ENCODE measurements at regions not wholly inside any gene's neighbourhood (a gene's known extent, or its start where the extent isn't known, plus 50 kb on each side); places are given as distances from the start of the nearest gene placed in this dataset. TPM values are rescaled to one million over a fixed set of nuclear protein-coding genes. Genes with fewer than 3 reads are reported as not detected.

DNA sequence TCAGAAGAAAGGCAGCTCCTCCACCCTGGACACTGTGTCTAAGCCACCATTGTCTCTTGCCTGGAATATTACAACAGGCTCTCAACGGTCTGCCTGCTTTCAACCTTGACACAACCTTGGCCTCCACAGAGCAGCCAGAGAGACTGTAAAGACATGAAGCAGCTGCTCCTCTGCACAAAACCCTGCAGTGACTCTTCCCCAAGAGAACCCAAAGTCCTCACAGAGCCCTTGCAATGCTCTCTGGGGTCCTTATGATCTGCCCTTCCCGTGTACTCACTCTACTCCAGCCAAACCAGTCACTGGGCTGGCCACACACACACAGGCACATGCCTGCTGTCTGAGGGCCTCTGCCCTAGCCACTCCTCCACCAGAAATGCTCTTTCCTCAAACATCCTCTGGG, 75.9 kb upstream of the CPEB2 start:
- TF ChIP-seq, protein P1, sequence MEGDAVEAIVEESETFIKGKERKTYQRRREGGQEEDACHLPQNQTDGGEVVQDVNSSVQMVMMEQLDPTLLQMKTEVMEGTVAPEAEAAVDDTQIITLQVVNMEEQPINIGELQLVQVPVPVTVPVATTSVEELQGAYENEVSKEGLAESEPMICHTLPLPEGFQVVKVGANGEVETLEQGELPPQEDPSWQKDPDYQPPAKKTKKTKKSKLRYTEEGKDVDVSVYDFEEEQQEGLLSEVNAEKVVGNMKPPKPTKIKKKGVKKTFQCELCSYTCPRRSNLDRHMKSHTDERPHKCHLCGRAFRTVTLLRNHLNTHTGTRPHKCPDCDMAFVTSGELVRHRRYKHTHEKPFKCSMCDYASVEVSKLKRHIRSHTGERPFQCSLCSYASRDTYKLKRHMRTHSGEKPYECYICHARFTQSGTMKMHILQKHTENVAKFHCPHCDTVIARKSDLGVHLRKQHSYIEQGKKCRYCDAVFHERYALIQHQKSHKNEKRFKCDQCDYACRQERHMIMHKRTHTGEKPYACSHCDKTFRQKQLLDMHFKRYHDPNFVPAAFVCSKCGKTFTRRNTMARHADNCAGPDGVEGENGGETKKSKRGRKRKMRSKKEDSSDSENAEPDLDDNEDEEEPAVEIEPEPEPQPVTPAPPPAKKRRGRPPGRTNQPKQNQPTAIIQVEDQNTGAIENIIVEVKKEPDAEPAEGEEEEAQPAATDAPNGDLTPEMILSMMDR (IDR thresholded peaks at IDR 0.05): no peak
- DNase-seq (ENCODE audit: low spot score) (no peak), ATAC-seq (ENCODE audit: low FRiP score) (no peak)

DNA sequence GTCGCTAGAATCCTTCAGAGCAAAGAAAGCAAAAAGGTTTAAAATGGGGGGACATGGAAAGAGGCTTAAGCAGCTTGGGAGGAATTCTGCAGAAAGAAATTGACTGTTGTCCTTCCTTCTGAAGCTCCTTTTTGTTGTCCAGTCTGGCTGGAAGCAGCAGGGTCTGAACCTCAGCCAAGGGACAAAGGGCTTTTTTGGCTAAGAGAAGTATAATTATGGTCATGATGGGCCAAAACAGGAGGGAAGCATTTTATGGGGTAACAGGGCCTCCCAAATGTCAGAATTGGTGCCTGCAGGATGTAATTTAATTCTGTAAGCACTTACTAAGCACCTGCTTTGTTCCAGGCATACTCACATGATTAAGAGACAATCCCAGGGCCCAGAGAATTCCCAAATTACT, 74.2 kb upstream of the CPEB2 start:
- no peak for ATAC-seq (ENCODE audit: low FRiP score)
- TF ChIP-seq, protein P1 (IDR thresholded peaks at IDR 0.05): no peak
- no peak for DNase-seq (ENCODE audit: low spot score)

DNA sequence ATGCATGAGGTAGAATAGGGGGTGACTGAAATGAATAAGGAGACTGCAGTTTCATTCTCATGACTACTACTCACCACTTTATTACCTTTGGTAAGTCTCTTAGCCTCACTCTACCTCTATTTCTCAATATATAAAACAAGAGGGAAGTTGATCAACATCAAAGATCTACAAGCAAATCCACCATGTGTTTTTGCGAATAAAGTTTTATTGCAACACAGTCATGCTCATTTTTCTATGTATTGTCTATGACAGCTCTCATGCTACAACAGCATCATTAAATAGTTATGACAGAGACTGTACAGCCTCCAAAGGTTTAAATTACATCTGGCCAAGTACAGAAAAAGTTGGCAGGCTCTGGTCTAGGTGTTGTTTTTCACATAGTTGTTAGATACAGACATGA, 72.6 kb upstream of the CPEB2 start:
- TF ChIP-seq, protein P1 (IDR thresholded peaks at IDR 0.05): no peak
- ATAC-seq (ENCODE audit: low FRiP score) (no peak), DNase-seq (ENCODE audit: low spot score) (no peak)

DNA sequence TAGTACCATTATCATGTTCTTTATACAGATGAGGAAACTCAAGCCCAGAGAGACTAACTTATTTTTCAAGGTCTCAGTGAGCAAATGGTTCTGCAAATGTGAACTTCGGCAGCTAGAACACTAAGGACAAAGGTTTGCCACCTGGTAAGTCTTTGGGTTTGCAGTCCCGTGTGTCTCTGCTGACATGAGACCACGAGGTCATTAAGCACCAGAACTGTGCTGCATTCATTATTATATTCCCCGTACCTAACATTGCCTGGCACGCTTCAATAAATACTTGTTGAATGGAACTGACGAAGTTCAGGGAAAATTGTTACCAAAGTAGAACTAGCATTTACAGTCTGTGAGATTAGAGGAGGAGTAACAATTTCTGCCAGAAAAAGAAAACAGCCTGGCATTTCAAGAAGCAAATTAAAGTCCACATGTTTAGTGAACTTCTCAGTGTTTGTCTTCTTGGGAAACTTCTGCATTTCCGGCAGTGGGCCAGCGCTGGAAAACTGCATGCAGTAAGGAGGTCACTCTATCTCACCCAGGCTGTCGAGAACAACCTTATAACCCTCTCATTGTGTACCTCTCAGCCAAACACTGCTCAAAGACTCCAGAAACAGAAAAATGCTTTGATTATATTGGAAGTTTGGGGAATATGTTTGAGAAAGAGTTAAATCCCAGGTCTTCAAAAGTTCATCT, 67.4 kb upstream of the CPEB2 start:
- TF ChIP-seq, protein P1 (IDR thresholded peaks at IDR 0.05): no peak
- no peak for DNase-seq (ENCODE audit: low spot score)
- no peak for ATAC-seq (ENCODE audit: low FRiP score)

DNA sequence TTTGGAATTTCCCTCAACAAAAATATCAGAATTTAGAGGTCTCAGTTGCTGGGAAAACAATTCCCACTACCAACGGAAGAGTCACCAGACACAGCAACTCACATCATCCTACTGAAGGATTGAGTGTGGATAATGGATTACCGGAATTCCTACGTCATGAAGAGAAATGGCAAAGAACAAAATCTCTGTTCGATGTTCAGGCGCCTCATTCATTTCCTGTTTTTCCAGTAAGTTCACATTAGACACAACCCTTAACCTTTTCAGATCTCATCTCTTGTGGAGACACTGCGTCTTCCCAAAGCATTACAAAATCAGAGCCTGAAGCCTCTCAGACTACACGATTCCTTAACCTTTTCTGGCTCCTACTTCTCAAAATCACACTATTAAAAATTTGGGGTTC, 58.5 kb upstream of the CPEB2 start:
- TF ChIP-seq, protein P1 (IDR thresholded peaks at IDR 0.05): no peak
- ATAC-seq (ENCODE audit: low FRiP score): no peak
- no peak for DNase-seq (ENCODE audit: low spot score)

DNA sequence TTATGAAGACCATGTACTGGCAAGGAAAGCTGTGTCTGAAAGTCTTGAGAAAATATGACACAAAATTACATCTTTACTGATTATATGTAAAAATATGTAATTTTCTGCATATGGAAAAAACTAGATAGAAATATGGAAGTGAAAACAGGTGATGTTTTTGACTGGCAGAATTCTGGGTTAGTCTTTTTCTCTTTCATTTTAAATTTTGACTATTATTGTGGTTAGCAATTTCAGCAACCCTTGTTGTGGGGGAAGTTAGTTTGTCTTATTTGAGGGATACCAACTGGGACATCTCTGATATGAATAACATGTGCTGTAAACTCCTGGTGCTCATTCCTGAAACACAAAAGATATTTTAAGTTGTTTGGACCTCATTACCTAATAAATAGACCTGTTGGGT, 49.9 kb upstream of the CPEB2 start:
- DNase-seq (ENCODE audit: low spot score): no peak
- TF ChIP-seq, protein P1 (IDR thresholded peaks at IDR 0.05): no peak
- ATAC-seq (ENCODE audit: low FRiP score): no peak

Small RNA genes lying in the stretch of these regions (small RNA-seq; reads per million reads assigned to genes)
- gene RF00092: not detected
